ENCODE measurements at regions not wholly inside any gene's neighbourhood (a gene's known extent, or its start where the extent isn't known, plus 50 kb on each side); places are given as distances from the start of the nearest gene placed in this dataset.
A peak's percentile ranks its signal among the peaks of the same experiment; 100 is the strongest.

GRCh38 chr18:29096079-29096770, 919.3 kb upstream of the CDH2 start:
- no peaks in the 10 kb centered on the region for H3K4me1 ChIP-seq (ENCODE audit: control insufficient read depth in 2 of 3, insufficient read depth in 2 of 3, low read depth in 1 of 3, low read length in 3 of 3)
- TF ChIP-seq CTCF (IDR thresholded peaks at IDR 0.05; ENCODE audit: borderline replicate concordance, extremely low read depth, insufficient read depth), result no peak
- FAIRE-seq, result no peak

DNA sequence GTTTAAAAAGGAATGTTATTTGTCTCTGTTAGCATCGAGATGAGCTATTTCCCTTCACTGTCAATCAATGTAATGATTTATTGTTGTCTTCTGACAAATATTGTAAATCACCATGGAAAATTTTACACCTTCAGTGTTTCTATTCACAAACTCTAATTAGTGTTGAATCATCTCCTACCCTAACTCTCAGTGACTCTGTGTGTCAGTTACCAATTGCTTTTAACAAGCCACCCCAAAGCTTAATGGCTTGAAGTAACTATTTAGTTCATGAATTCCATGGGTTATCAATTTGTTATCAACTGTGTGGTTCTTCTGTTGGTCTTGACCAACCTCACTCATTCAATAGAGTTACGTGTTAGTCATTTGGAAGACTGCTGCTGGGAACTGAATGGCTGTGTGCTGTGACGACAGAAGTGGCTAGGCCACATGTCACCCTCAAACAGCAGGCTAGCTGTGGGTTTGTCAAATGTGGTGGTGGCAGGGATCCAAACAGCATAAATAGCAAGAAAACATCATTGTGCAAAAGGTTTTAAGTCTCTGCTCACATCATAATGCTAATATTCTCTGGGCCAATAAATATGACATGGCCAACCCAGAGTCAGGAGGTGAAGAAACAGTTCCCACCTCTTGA, 910.8 kb upstream of the CDH2 start:
- no peak overlapping the region for H3K9ac ChIP-seq (ENCODE audit: low read length in 3 of 3)
- no peaks in the 10 kb centered on the region for H3K9me3 ChIP-seq (ENCODE audit: control insufficient read depth in 2 of 3, insufficient read depth in 1 of 3, low read length in 3 of 3)
- no peak for DNase-seq
- H3K27ac ChIP-seq (ENCODE audit: low read depth in 2 of 2, low read length in 2 of 2), result no peak overlapping the region
- H3K36me3 ChIP-seq (ENCODE audit: control insufficient read depth in 2 of 3, insufficient read depth in 3 of 3, low read length in 3 of 3), result no peaks in the 10 kb centered on the region
- TF ChIP-seq CTCF (IDR thresholded peaks at IDR 0.05; ENCODE audit: borderline replicate concordance, extremely low read depth, insufficient read depth), result no peak
- intact Hi-C loops (cut with DNase I), result no loop called here
- FAIRE-seq, result no peak
- no peaks in the 10 kb centered on the region for H3K4me1 ChIP-seq (ENCODE audit: control insufficient read depth in 2 of 3, insufficient read depth in 2 of 3, low read depth in 1 of 3, low read length in 3 of 3)
- H3K4me3 ChIP-seq (ENCODE audit: low read length in 3 of 3), result no peak overlapping the region
- no peaks in the 10 kb centered on the region for H3K27me3 ChIP-seq (ENCODE audit: control insufficient read depth, insufficient read depth, low read length)

More at GRCh38 chr18:29096079-29096770, 919.3 kb upstream of the CDH2 start:
- H3K9me3 ChIP-seq (ENCODE audit: control insufficient read depth in 2 of 3, insufficient read depth in 1 of 3, low read length in 3 of 3), result no peaks in the 10 kb centered on the region
- no peaks in the 10 kb centered on the region for H3K36me3 ChIP-seq (ENCODE audit: control insufficient read depth in 2 of 3, insufficient read depth in 3 of 3, low read length in 3 of 3)
- intact Hi-C loops (cut with DNase I), result no loop called here
- no peak overlapping the region for H3K9ac ChIP-seq (ENCODE audit: low read length in 3 of 3)
- H3K27me3 ChIP-seq (ENCODE audit: control insufficient read depth, insufficient read depth, low read length), result no peaks in the 10 kb centered on the region
- no peak overlapping the region for H3K27ac ChIP-seq (ENCODE audit: low read depth in 2 of 2, low read length in 2 of 2)
- no peak overlapping the region for H3K4me3 ChIP-seq (ENCODE audit: low read length in 3 of 3)
- DNase-seq, result peak in 1 of 5 donors; percentile 3

DNA sequence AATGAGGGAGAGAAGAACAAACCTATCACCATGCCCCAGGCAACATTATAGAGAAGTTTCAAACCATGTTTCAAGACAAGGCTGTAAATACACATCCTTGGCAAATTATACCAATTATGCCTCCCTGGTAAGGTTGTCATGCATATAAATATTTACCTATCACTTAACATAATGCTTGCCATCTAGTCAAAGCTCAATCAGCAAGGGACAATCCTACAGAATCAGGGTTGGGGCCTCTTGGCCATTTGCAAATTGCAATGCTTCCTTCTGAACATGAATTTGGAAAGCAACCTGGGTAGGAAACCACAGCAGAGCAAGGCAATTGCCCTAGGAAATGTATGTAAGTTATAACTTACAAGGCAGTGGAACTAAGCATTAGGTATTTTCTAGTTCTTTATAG, 907.2 kb upstream of the CDH2 start:
- Histone ChIP-seq H3K4me1 (ENCODE audit: control insufficient read depth in 2 of 3, insufficient read depth in 2 of 3, low read depth in 1 of 3, low read length in 3 of 3) (no peaks in the 10 kb centered on the region), H3K36me3 (ENCODE audit: control insufficient read depth in 2 of 3, insufficient read depth in 3 of 3, low read length in 3 of 3) (no peaks in the 10 kb centered on the region), H3K27me3 (ENCODE audit: control insufficient read depth, insufficient read depth, low read length) (no peaks in the 10 kb centered on the region), H3K9ac (ENCODE audit: low read length in 3 of 3) (no peak overlapping the region), H3K27ac (ENCODE audit: low read depth in 2 of 2, low read length in 2 of 2) (no peak overlapping the region), H3K9me3 (ENCODE audit: control insufficient read depth in 2 of 3, insufficient read depth in 1 of 3, low read length in 3 of 3) (no peaks in the 10 kb centered on the region), H3K4me3 (ENCODE audit: low read length in 3 of 3) (no peak overlapping the region)
- no peak for FAIRE-seq
- intact Hi-C loops (cut with DNase I), result no loop called here
- DNase-seq, result no peak
- TF ChIP-seq CTCF (IDR thresholded peaks at IDR 0.05; ENCODE audit: borderline replicate concordance, extremely low read depth, insufficient read depth), result no peak
